ENCODE measurements at regions not wholly inside any gene's neighbourhood (a gene's known extent, or its start where the extent isn't known, plus 50 kb on each side); places are given as distances from the start of the nearest gene placed in this dataset.

- Mint-ChIP-seq H3K27me3 (ENCODE audit: low read depth) (no peaks in the 10 kb centered on the region), H3K36me3 (ENCODE audit: low read depth) (peaks cover 2% of the 10 kb centered on the region), H3K4me1 (ENCODE audit: low read depth) (no peaks in the 10 kb centered on the region), H3K9me3 (ENCODE audit: low read depth) (peaks cover 9% of the 10 kb centered on the region), H3K4me3 (ENCODE audit: unreplicated experiment) (no peak overlapping the region), H3K27ac (ENCODE audit: unreplicated experiment) (no peak overlapping the region)
- no peak for DNase-seq (ENCODE audit: low spot score)
- TF ChIP-seq CTCF (IDR thresholded peaks at IDR 0.05), result no peak
Observed at GRCh38 chr10:28743576-28743975, 66.3 kb downstream of the BAMBI start.

- H3K9me3 Mint-ChIP-seq (ENCODE audit: low read depth), result peaks cover 11% of the 10 kb centered on the region
- H3K27me3 Mint-ChIP-seq (ENCODE audit: low read depth), result no peaks in the 10 kb centered on the region
- peaks cover 2% of the 10 kb centered on the region for H3K36me3 Mint-ChIP-seq (ENCODE audit: low read depth)
- H3K27ac Mint-ChIP-seq (ENCODE audit: unreplicated experiment), result no peak overlapping the region
- TF ChIP-seq CTCF (IDR thresholded peaks at IDR 0.05), result no peak
- DNase-seq (ENCODE audit: low spot score), result no peak
- no peaks in the 10 kb centered on the region for H3K4me1 Mint-ChIP-seq (ENCODE audit: low read depth)
- no peak overlapping the region for H3K4me3 Mint-ChIP-seq (ENCODE audit: unreplicated experiment)
Observed at GRCh38 chr10:28744069-28744768, 66.9 kb downstream of the BAMBI start.

- TF ChIP-seq CTCF (IDR thresholded peaks at IDR 0.05), result no peak
- Mint-ChIP-seq H3K4me1 (ENCODE audit: low read depth) (no peaks in the 10 kb centered on the region), H3K36me3 (ENCODE audit: low read depth) (peaks cover 4% of the 10 kb centered on the region), H3K27ac (ENCODE audit: unreplicated experiment) (no peak overlapping the region), H3K9me3 (ENCODE audit: low read depth) (peaks cover 5% of the 10 kb centered on the region), H3K27me3 (ENCODE audit: low read depth) (no peaks in the 10 kb centered on the region), H3K4me3 (ENCODE audit: unreplicated experiment) (no peak overlapping the region)
- no peak for DNase-seq (ENCODE audit: low spot score)
Observed at GRCh38 chr10:28754930-28755718, 77.8 kb downstream of the BAMBI start.

- Mint-ChIP-seq H3K36me3 (ENCODE audit: low read depth) (no peaks in the 10 kb centered on the region), H3K9me3 (ENCODE audit: low read depth) (no peaks in the 10 kb centered on the region), H3K27me3 (ENCODE audit: low read depth) (no peaks in the 10 kb centered on the region), H3K27ac (ENCODE audit: unreplicated experiment) (no peak overlapping the region), H3K4me1 (ENCODE audit: low read depth) (peaks cover 4% of the 10 kb centered on the region), H3K4me3 (ENCODE audit: unreplicated experiment) (no peak overlapping the region)
- no peak for DNase-seq (ENCODE audit: low spot score)
- no peak for TF ChIP-seq CTCF (IDR thresholded peaks at IDR 0.05)
Observed at GRCh38 chr10:28761084-28761846, 83.9 kb downstream of the BAMBI start.
